Stomach (tissue), 8 donors: ENCODE measurements at regions not wholly inside any gene's neighbourhood (a gene's known extent, or its start where the extent isn't known, plus 50 kb on each side); places are given as distances from the start of the nearest gene placed in this dataset.
A peak's percentile ranks its signal among the peaks of the same experiment; 100 is the strongest.

Experiments used
- DNase-seq, 2 donors: peaks; one replicate each; pipeline versions ENCODE4 v3.0.0 to v3.0.0-alpha.2; 2013 to 2019
- H3K27ac ChIP-seq, 5 donors: fragments of 200-600 bp in 4 of 5; sonication (generic) in 4 of 5; one replicate each; pipeline ENCODE4 v1.5.1; 2013 to 2019; ENCODE audit warnings: mild to moderate bottlenecking in 1 of 5, moderate library complexity in 1 of 5
- H3K27me3 ChIP-seq, 3 donors: fragments of 200-600 bp; sonication (generic); one replicate each; pipeline ENCODE4 v1.5.1; 2017 to 2019; ENCODE audit warnings: mixed run types in 1 of 3
- H3K36me3 ChIP-seq, 4 donors: fragments of 200-600 bp; sonication (generic); 1 replicate in 3 of 4; 2 replicates in 1 of 4; pipeline ENCODE4 v1.5.1; 2016 to 2019
- H3K4me1 ChIP-seq, 4 donors: fragments of 200-600 bp; sonication (generic); one replicate each; pipeline ENCODE4 v1.5.1; 2016 to 2019
- H3K4me3 ChIP-seq, 4 donors: fragments of 200-600 bp; sonication (generic) in 3 of 4; one replicate each; pipeline ENCODE4 v1.5.1; 2016 to 2019; ENCODE audit warnings: mild to moderate bottlenecking in 1 of 4
- H3K9me3 ChIP-seq, 4 donors: fragments of 200-600 bp; sonication (generic); one replicate each; pipeline ENCODE4 v1.5.1; 2016 to 2019
- EP300 ChIP-seq: sonication (generic); formaldehyde crosslinking; IDR thresholded peaks from one replicate; pipeline ENCODE4 v1.6.1; 2017; ENCODE audit warnings: antibody characterized with exemption
- POLR2A ChIP-seq, 4 donors: fragments of 450-650 bp; IDR thresholded peaks; one replicate each; pipeline ENCODE4 v1.6.1; 2016; ENCODE audit warnings: antibody characterized with exemption in 4 of 4, control low read depth in 2 of 4, mild to moderate bottlenecking in 1 of 4, moderate library complexity in 1 of 4
- POLR2AphosphoS5 ChIP-seq, 3 donors: sonication (generic); formaldehyde crosslinking; IDR thresholded peaks; one replicate each; pipeline ENCODE4 v1.6.1; 2016; ENCODE audit warnings: antibody characterized with exemption in 3 of 3
- WGBS, 5 donors: extraction: QIAGEN DNeasy Blood & Tissue Kit in 3 of 5; methylation state at CpG; one replicate each; pipeline versions ENCODE4 v1.1.5 to v1.1.7; 2013 to 2018; 5-methylcytosine and 5-hydroxymethylcytosine counted together
- intact Hi-C: fragments of 100-400 bp; cut with DNase I; formaldehyde crosslinking; loops from one replicate; pipeline ENCODE4 v1.15.1; 2023; ENCODE audit warnings: low total_unique reads
- TF ChIP-seq, protein P1 (sequence below), 7 experiments: fragments of 450-650 bp in 4 of 7; fragments of 200-600 bp in 3 of 7; sonication (generic) in 3 of 7; IDR thresholded peaks; one replicate each; pipeline ENCODE4 v1.5.1; 2016 to 2019; ENCODE audit warnings: antibody characterized with exemption in 7 of 7, control low read depth in 2 of 7, mild to moderate bottlenecking in 1 of 7
- donor health status: healthy with polysubstance abuse.
- donor health status: Bipolar disorder and iron deficiency.
- donor health status: healthy.

- DNase-seq = peak in 1 of 2 donors; percentile 73
- intact Hi-C loops = no loop called here
- Histone ChIP-seq H3K36me3 (no peaks in the 10 kb centered on the region), H3K9me3 (no peaks in the 10 kb centered on the region), H3K4me1 (peaks cover 0 to 13% (median 5%) of the 10 kb centered on the region in 4 donors), H3K27ac (peak overlapping the region in 3 of 5 donors; percentile 17 to 45 (median 26)), H3K27me3 (no peaks in the 10 kb centered on the region), H3K4me3 (no peak overlapping the region)
- 58 to 77% (median 67%) methylated on average over 14 of the region's 14 CpGs for WGBS, 5 donors
- no peak for TF ChIP-seq EP300
- TF ChIP-seq, protein P1, sequence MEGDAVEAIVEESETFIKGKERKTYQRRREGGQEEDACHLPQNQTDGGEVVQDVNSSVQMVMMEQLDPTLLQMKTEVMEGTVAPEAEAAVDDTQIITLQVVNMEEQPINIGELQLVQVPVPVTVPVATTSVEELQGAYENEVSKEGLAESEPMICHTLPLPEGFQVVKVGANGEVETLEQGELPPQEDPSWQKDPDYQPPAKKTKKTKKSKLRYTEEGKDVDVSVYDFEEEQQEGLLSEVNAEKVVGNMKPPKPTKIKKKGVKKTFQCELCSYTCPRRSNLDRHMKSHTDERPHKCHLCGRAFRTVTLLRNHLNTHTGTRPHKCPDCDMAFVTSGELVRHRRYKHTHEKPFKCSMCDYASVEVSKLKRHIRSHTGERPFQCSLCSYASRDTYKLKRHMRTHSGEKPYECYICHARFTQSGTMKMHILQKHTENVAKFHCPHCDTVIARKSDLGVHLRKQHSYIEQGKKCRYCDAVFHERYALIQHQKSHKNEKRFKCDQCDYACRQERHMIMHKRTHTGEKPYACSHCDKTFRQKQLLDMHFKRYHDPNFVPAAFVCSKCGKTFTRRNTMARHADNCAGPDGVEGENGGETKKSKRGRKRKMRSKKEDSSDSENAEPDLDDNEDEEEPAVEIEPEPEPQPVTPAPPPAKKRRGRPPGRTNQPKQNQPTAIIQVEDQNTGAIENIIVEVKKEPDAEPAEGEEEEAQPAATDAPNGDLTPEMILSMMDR (IDR thresholded peaks at IDR 0.05) = no peak
- no peak for TF ChIP-seq POLR2A (IDR thresholded peaks at IDR 0.05)
- TF ChIP-seq POLR2AphosphoS5 (IDR thresholded peaks at IDR 0.05) = no peak
Observed at GRCh38 chr3:177729956-177730681, 532.8 kb upstream of the TBL1XR1 start.

DNA sequence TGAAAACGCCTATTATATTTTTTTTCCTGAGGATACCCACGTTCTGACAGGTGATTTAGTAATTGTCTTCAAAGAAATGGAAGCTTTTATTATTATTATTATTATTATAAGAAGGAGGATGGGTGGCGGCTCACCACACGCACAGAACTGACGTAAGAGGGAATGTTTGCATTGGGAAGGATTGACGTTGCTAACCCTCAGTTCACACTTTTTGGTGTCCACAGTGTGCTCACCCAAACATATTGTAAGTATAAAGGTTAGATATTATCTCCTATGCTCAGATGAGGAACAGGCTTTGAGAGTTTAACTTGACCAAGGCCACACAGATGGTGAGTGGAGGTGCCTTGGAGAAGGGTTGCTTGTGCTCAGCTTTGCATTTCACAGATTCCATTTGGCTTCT is 533.5 kb upstream of the TBL1XR1 start:
- no peak for DNase-seq
- intact Hi-C loops = no loop called here
- Histone ChIP-seq H3K27ac (no peak overlapping the region), H3K4me3 (no peak overlapping the region), H3K27me3 (no peaks in the 10 kb centered on the region), H3K36me3 (no peaks in the 10 kb centered on the region), H3K4me1 (peaks cover 0 to 11% (median 3%) of the 10 kb centered on the region in 4 donors), H3K9me3 (no peaks in the 10 kb centered on the region)
- TF ChIP-seq POLR2AphosphoS5 (IDR thresholded peaks at IDR 0.05) (no peak), EP300 (no peak), POLR2A (IDR thresholded peaks at IDR 0.05) (no peak)
- TF ChIP-seq, protein P1 (IDR thresholded peaks at IDR 0.05) = no peak
- 82 to 87% (median 83%) methylated on average over 6 of the region's 6 CpGs for WGBS, 5 donors

DNA sequence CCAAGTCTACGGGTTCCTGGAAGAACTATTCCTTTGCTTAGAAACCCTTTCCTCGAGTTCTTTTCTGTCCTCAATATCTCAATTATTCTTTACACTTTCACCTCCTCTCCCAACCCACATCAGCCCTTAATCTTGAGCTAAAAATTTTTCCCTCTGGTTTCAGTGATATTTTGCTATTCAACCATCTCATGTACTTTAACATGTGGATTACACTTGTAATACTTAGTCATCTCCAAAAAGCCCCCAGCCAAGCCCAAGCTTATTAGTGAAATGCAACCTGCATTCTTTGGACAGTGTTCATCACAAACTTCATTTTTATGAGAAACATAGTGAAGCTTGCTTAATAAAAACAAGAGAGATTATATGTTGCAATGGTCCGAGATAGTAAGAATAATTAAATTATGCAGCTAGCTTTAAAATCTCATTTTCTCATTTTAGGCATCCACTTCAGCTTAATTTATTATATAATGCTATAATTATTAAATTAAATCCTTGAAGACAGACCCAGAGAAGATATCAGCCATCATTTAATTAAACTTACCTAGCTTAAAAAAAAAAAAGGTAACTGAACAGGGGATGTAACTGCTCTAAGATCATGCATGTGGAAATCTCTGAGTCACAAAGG is 534.5 kb upstream of the TBL1XR1 start:
- Histone ChIP-seq H3K4me1 (peaks cover 0 to 11% (median 3%) of the 10 kb centered on the region in 4 donors), H3K36me3 (no peaks in the 10 kb centered on the region), H3K27ac (no peak overlapping the region), H3K9me3 (no peaks in the 10 kb centered on the region), H3K4me3 (no peak overlapping the region), H3K27me3 (no peaks in the 10 kb centered on the region)
- DNase-seq = no peak
- WGBS, 5 donors = 84 to 88% (median 85%) methylated on average over 3 of the region's 3 CpGs
- intact Hi-C loops = no loop called here
- TF ChIP-seq, protein P1 (IDR thresholded peaks at IDR 0.05) = no peak
- TF ChIP-seq POLR2AphosphoS5 (IDR thresholded peaks at IDR 0.05) (no peak), POLR2A (IDR thresholded peaks at IDR 0.05) (no peak), EP300 (no peak)

DNA sequence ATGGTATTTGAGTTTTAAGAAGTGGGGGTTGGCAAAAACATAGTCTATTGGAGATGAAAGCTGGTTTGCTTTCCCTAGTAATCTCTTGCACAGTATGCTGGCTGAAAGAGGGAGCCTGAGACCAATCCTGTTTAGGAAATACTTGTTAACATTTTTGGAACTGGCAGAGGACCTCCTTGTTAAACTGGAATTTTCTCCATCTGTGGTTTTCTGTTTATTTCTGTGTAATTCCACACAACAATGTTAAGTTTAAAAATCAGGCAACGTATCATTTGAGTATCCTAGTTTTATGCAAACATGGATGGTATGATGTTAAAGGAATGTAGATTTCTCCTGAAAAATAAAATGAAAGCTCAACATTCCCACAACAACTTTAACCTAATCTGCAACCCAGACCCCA is 536.0 kb upstream of the TBL1XR1 start:
- WGBS, 5 donors = 56 to 87% (median 84%) methylated on average over 1 of the region's 1 CpG
- TF ChIP-seq EP300 (no peak), POLR2AphosphoS5 (IDR thresholded peaks at IDR 0.05) (no peak)
- Histone ChIP-seq H3K27ac (no peak overlapping the region), H3K36me3 (no peaks in the 10 kb centered on the region), H3K4me1 (peaks cover 0 to 11% (median 3%) of the 10 kb centered on the region in 4 donors), H3K4me3 (no peak overlapping the region), H3K9me3 (no peaks in the 10 kb centered on the region), H3K27me3 (no peaks in the 10 kb centered on the region)
- intact Hi-C loops = no loop called here
- no peak for DNase-seq

GRCh38 chr3:177733936-177734335 is 536.7 kb upstream of the TBL1XR1 start:
- H3K27ac ChIP-seq = no peak overlapping the region
- H3K36me3 ChIP-seq = no peaks in the 10 kb centered on the region
- peaks cover 0 to 11% (median 3%) of the 10 kb centered on the region in 4 donors for H3K4me1 ChIP-seq
- TF ChIP-seq, protein P1 (IDR thresholded peaks at IDR 0.05) = no peak
- TF ChIP-seq EP300 (no peak), POLR2A (IDR thresholded peaks at IDR 0.05) (no peak), POLR2AphosphoS5 (IDR thresholded peaks at IDR 0.05) (no peak)
- H3K27me3 ChIP-seq = no peaks in the 10 kb centered on the region
- WGBS, 5 donors = 92 to 100% (median 94%) methylated on average over 2 of the region's 2 CpGs
- no peak overlapping the region for H3K4me3 ChIP-seq
- intact Hi-C loops = no loop called here
- no peaks in the 10 kb centered on the region for H3K9me3 ChIP-seq
- DNase-seq = no peak
